Epithelial cell of esophagus (primary cell): ENCODE measurements at regions not wholly inside any gene's neighbourhood (a gene's known extent, or its start where the extent isn't known, plus 50 kb on each side); places are given as distances from the start of the nearest gene placed in this dataset.
A peak's percentile ranks its signal among the peaks of the same experiment; 100 is the strongest.

Experiments
- DNase-seq: peaks from one replicate; pipeline ENCODE4 v3.0.0; 2010; ENCODE audit warnings: low read depth
- H3K4me3 ChIP-seq: 2 replicates; pipeline ENCODE4 v1.5.1; 2011; ENCODE audit warnings: mild to moderate bottlenecking, low read length, control low read depth
- CTCF ChIP-seq: IDR thresholded peaks from 2 replicates; pipeline ENCODE4 v1.5.1; 2011; ENCODE audit warnings: low read depth, mild to moderate bottlenecking, low read length, control low read depth, inconsistent platforms; ENCODE audit not compliant: insufficient read depth; ENCODE audit errors: missing control alignments

DNA sequence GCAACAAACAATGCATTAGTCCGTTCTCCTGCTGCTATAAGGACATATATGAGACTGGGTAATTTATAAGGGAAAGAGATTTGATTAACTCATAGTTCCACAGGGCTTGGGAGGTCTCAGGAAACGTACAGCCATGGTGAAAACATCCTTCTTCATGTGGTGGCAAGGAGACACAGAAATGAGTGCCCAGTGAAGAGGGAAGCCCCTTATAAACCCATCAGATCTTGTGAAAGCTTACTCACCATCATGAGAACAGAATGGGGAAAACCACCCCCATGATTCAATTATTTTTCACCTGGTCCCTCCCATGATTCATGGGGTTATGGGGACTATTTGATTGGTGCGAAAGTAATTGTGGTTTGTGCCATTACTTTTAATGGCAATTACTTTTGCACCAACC lies 655.8 kb upstream of the SEMA6A start:
- no peak for DNase-seq
- no peak for TF ChIP-seq CTCF

GRCh38 chr5:117220730-117221129 lies 646.1 kb upstream of the SEMA6A start:
- TF ChIP-seq CTCF, result no peak
- H3K4me3 ChIP-seq, result no peak overlapping the region
- DNase-seq, result peak; percentile 4

More for the DNA sequence above, 655.8 kb upstream of the SEMA6A start:
- no peak overlapping the region for H3K4me3 ChIP-seq

DNA sequence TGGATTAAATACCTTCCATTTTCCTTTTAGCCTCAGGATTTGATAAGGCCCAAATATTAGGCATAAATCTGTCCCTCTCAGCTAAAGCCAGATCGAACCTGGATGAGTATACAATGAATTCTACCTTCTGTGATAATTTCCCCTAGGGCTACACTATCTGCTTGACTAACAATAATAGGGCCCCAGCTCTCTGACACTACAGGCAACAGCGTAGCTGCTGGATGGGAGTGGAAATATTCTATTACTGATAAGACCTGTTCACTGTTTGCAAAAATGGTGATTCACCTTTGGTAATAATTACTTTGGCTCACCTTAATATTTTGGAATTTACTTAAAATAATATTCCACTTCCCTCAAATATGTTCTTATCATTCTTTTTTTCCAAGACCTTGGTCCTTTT lies 644.2 kb upstream of the SEMA6A start:
- DNase-seq, result no peak
- no peak for TF ChIP-seq CTCF
- H3K4me3 ChIP-seq, result no peak overlapping the region

DNA sequence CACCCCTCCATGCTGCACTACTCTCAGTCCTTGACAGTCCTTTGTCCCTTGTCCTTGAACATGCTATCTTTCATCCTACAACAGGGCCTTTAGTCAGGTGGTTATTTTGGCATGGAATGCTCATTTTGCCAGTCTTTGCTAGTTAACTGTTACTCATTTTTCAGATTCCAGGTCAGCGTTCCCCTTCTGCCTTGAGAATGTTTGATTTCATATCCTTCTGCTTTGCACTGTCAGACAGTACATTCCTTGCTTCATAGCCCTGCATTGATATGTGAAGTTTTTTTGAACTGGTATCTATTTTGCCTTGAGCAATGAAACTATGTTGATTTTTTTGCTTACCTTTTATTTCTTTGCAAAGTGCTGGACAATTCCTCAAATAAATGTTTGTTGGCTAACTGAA lies 638.2 kb upstream of the SEMA6A start:
- no peak for TF ChIP-seq CTCF
- H3K4me3 ChIP-seq, result no peak overlapping the region
- DNase-seq, result no peak

DNA sequence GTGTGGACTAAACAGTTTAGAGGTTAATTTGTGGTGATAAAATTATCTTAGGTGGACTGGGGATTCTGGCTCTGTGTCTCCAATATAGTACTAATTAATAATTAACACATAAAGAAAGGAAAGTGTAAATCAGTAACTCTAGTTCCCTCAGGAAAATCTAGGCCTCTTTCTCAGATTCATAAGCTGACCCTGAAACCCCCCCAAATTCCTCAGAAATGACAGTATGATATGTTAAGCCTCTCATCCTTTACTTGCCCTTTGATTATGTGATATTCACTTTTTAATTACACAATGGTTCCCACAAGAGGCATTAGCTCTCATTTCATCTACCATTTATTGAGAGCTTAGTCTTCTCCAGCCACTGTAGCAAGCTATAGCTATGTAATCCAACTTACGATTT lies 636.2 kb upstream of the SEMA6A start:
- no peak for DNase-seq
- no peak overlapping the region for H3K4me3 ChIP-seq
- no peak for TF ChIP-seq CTCF

GRCh38 chr5:117209479-117209878 lies 634.9 kb upstream of the SEMA6A start:
- TF ChIP-seq CTCF, result no peak
- DNase-seq, result no peak
- no peak overlapping the region for H3K4me3 ChIP-seq

DNA sequence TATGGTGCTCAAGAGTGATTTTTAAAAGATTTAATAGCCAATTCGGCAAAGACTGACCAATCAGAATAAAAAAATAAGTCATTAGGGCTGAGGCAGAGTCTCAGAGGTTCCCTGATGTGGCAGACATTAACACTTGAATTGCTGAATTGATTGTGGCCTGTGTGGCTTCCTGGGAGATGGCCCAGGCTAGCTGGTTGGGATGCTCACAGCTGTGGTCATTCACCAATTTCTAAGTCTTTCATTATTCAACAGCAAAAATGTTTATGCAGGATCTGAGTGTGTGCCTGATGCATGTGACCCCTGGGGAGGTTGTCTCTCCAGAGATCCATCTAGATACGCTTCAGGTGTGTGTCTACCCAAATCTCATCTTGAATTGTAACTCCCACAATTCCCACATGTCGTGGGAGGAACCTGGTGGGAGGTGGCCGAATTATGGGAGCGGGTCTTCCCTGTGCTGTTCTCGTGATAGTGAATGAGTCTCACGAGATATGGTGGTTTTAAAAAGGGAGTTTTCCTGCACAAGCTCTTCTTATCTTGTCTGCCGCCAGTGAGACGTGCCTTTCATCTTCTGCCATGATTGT lies 632.6 kb upstream of the SEMA6A start:
- no peak for DNase-seq
- TF ChIP-seq CTCF, result no peak
- no peak overlapping the region for H3K4me3 ChIP-seq
